AG09319 (cell line): ENCODE measurements at regions not wholly inside any gene's neighbourhood (a gene's known extent, or its start where the extent isn't known, plus 50 kb on each side); places are given as distances from the start of the nearest gene placed in this dataset.

Source experiments
- DNase-seq: peaks from one replicate; pipeline ENCODE4 v3.0.0-alpha.2; 2010; ENCODE audit warnings: low read depth; ENCODE audit errors: extremely low read depth
- TF ChIP-seq, protein P1 (sequence below): IDR thresholded peaks from 2 replicates; pipeline ENCODE4 v1.5.1; 2011; ENCODE audit warnings: low read depth, mild to moderate bottlenecking, inconsistent platforms, low read length, moderate library complexity

GRCh38 chr7:21101541-21101940, 314.9 kb upstream of the SP8 start:
- no peak for DNase-seq
- TF ChIP-seq, protein P1, sequence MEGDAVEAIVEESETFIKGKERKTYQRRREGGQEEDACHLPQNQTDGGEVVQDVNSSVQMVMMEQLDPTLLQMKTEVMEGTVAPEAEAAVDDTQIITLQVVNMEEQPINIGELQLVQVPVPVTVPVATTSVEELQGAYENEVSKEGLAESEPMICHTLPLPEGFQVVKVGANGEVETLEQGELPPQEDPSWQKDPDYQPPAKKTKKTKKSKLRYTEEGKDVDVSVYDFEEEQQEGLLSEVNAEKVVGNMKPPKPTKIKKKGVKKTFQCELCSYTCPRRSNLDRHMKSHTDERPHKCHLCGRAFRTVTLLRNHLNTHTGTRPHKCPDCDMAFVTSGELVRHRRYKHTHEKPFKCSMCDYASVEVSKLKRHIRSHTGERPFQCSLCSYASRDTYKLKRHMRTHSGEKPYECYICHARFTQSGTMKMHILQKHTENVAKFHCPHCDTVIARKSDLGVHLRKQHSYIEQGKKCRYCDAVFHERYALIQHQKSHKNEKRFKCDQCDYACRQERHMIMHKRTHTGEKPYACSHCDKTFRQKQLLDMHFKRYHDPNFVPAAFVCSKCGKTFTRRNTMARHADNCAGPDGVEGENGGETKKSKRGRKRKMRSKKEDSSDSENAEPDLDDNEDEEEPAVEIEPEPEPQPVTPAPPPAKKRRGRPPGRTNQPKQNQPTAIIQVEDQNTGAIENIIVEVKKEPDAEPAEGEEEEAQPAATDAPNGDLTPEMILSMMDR, result no peak

GRCh38 chr7:21103426-21104123, 316.9 kb upstream of the SP8 start:
- TF ChIP-seq, protein P1, result no peak
- DNase-seq, result no peak

GRCh38 chr7:21104124-21104500, 317.4 kb upstream of the SP8 start:
- no peak for DNase-seq
- TF ChIP-seq, protein P1, result no peak

DNA sequence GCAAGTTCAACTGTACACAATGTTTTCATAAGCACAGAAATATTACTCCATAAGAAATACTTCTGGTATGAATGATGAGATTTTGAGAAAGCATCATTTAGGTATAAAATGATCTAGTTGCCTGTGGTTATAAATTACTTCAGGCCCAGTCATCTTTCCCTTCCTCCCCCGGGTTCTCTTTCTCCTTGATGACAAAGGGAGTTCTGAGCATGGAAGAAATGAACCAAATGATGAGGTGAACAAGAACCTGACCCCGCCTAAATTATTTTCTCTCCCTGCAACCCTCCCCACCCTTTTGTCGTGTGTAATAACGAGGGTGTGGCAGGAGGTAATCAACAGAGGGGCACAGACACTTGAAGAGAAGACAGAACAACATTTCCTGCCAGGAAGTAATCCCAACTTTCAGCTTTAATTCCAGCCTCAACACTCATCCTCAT, 319.6 kb upstream of the SP8 start:
- DNase-seq, result no peak
- TF ChIP-seq, protein P1, result no peak

GRCh38 chr7:21107101-21107500, 320.4 kb upstream of the SP8 start:
- TF ChIP-seq, protein P1, result no peak

DNA sequence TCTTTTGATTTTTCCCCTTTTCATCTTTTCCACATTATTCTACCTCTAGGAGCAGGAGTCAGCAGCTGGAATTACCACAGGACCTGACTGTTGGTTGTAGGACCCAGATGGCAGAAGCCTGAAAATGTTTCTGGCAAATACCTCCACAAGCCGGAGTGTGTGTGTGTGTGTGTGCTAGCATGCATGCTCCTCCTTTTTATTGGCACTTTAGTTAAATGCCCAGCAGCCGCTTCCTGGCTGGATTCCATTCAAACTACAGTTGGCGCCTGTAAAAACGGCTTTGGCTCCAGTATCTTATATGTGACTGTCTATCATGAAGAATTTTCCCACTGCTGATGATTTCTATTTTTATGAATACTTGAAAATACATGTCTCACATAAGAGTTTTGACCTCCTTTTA, 319.7 kb upstream of the SP4 start:
- TF ChIP-seq, protein P1, result no peak
- no peak for DNase-seq

More at GRCh38 chr7:21107101-21107500, 320.4 kb upstream of the SP8 start:
- DNase-seq, result no peak

- TF ChIP-seq, protein P1, result no peak
- DNase-seq, result no peak
Measured at GRCh38 chr7:21113609-21114415, 314.1 kb upstream of the SP4 start.
